ENCODE measurements at regions not wholly inside any gene's neighbourhood (a gene's known extent, or its start where the extent isn't known, plus 50 kb on each side); places are given as distances from the start of the nearest gene placed in this dataset.

DNA sequence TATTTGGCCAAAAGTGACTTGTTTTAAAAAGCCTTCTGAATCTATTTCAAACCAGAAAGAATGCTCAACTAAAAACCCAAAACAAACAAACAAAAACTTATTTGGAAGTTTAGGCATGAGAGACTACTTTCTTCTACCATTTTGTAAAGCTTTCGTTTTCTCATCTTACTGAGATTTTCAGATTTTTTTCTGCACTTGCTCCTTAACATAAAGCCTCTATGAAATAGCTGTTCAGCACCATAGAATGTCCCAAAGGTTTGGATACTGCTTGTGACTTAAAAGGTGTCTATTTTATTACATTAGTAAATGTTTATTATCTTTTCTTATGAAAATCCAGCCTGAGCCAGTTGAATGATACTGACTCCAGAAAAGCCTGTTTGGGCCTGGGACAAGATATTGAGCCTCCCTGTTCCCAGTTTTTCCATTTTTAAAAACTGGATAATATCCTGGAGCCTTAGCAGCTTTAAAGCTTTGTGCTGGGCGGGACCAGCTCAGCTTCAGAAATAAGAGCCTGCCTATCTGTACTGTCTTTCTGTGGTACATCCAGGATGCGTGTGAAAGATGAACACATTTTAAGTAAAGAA lies 292.6 kb downstream of the ZSWIM6 start:
- TF ChIP-seq, protein P1, sequence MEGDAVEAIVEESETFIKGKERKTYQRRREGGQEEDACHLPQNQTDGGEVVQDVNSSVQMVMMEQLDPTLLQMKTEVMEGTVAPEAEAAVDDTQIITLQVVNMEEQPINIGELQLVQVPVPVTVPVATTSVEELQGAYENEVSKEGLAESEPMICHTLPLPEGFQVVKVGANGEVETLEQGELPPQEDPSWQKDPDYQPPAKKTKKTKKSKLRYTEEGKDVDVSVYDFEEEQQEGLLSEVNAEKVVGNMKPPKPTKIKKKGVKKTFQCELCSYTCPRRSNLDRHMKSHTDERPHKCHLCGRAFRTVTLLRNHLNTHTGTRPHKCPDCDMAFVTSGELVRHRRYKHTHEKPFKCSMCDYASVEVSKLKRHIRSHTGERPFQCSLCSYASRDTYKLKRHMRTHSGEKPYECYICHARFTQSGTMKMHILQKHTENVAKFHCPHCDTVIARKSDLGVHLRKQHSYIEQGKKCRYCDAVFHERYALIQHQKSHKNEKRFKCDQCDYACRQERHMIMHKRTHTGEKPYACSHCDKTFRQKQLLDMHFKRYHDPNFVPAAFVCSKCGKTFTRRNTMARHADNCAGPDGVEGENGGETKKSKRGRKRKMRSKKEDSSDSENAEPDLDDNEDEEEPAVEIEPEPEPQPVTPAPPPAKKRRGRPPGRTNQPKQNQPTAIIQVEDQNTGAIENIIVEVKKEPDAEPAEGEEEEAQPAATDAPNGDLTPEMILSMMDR (IDR thresholded peaks at IDR 0.05; ENCODE audit: insufficient read depth, low read length, missing control alignments), result no peak
- POLR2A ChIA-PET, result no interaction called here
- CTCF ChIA-PET, result interaction anchor here (0.8 to 1.8 kb wide), 5 partner anchors 14 to 122 kb away, joined by 3 to 4 read pairs (median 3); no protein-coding TSS in a partner anchor
- H3K4me3 ChIP-seq (ENCODE audit: low read depth, low read length), result no peak overlapping the region
- no peak for DNase-seq (ENCODE audit: low read depth, low spot score)

DNA sequence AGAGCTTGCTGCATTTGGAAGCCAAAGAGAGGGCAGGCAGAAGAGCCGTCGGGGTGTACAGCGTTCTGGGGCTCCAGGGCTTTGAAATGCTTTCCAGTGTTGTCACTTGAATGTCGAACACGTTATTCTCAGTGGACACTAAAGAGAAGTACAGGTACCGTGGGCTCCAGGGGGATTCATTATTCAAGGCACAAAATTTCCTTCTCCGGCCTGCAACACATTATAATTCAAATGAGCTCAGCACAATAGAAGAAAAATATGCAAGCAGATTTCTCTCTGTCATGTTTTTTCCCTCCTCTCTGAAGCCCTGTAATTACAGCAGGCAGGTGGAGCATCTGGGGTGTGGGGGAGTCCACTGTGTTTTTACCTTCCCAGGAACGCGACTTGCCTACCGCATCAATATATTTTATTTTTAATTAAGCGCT lies 293.1 kb downstream of the ZSWIM6 start:
- ChIA-PET CTCF (interaction anchor here (0.8 to 1.8 kb wide), 5 partner anchors 15 to 122 kb away, joined by 3 to 4 read pairs (median 3); no protein-coding TSS in a partner anchor), POLR2A (interaction anchor here (1.5 kb wide), 1 partner anchor 158 kb away, joined by 4 read pairs; no protein-coding TSS in a partner anchor)
- peak overlapping the region; percentile 46 for H3K4me3 ChIP-seq (ENCODE audit: low read depth, low read length)
- no peak for DNase-seq (ENCODE audit: low read depth, low spot score)
- TF ChIP-seq, protein P1 (IDR thresholded peaks at IDR 0.05; ENCODE audit: insufficient read depth, low read length, missing control alignments), result no peak

DNA sequence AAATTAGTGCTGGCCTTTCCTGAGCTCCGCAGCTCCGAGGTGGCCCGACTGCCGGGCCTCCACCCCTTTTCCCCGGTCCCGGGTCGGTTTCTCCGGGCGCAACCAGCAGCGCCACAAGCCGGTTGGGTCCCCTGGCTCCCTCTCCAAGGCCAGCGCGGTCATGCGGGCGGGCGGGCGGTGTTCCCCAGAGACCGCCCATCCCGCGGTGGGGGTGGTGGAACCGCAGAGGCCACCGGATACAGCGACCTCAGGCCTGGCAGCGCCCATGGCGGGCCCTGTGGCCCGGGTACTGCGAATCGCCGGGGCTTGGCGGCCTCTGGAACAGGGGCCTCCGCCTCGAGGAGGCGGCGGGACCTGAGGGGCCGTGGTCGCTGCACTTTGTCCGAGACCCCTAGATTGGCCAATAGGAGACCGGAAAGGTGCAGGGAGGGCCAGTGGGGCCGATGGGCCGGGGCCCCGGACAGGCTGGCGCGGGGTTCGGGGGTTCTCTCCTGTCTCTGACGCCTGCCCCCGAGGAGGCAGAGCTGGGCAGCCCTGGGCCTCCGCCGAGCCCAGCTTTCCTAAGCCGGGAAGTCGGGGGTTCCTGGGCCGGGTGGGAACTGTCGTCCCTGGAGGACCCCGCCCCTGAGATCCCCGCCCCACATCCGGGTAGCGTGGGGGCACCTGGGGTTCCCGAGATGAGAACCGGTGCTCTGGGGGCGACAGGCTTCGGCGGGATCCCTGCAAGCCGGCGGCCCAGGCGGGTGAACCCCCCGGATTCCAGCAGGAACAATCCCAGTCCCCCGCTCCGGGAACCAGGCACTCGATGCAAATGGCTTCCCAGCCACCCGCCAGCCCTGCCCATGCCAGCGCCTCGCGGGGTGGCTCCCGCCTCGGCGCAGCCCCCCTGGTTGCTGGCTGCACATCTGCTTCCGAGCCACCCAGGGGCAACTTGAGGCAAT lies 293.9 kb downstream of the ZSWIM6 start:
- H3K4me3 ChIP-seq (ENCODE audit: low read depth, low read length), result peak overlapping the region; percentile 46
- DNase-seq (ENCODE audit: low read depth, low spot score), result no peak
- CTCF ChIA-PET, result interaction anchor here (1.3 to 1.8 kb wide), 2 partner anchors 16 to 78 kb away, joined by 3 to 4 read pairs; no protein-coding TSS in a partner anchor
- TF ChIP-seq, protein P1 (IDR thresholded peaks at IDR 0.05; ENCODE audit: insufficient read depth, low read length, missing control alignments), result no peak
- POLR2A ChIA-PET, result interaction anchor here (1.5 kb wide), 1 partner anchor 158 kb away, joined by 4 read pairs; no protein-coding TSS in a partner anchor

DNA sequence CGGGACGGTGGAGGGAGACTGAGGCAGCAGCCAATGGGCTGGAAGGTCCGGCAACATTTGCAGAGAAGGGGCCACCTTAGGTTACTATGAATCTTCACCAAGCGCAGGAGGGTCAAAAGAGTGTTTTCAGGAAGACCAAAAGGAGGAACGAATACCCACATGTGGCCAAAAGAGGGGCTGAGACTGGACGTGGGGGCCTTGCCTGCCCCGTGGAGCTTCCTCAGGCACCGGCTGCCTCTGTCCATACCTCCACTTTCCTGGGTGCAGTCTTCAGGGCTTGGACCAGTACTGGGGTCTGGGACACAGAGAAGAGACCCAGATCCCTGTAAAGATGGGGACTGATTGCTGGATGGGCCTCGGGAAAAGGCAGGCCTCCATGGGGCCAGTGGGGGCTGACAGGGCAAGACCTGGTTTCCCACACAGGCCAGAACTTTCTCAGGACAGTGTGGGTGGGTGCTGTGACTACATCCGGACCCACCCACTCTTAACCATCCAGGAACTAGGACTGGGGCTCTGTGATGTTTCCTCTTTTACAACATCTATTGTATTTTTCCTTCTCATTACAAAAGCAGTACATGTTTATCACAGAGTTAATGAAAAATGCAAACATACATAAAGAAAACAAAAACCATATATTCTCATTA lies 294.7 kb downstream of the ZSWIM6 start:
- ChIA-PET CTCF (no interaction called here), POLR2A (interaction anchor here (1.5 kb wide), 1 partner anchor 159 kb away, joined by 4 read pairs; no protein-coding TSS in a partner anchor)
- DNase-seq (ENCODE audit: low read depth, low spot score), result no peak
- H3K4me3 ChIP-seq (ENCODE audit: low read depth, low read length), result no peak overlapping the region
- TF ChIP-seq, protein P1 (IDR thresholded peaks at IDR 0.05; ENCODE audit: insufficient read depth, low read length, missing control alignments), result no peak

DNA sequence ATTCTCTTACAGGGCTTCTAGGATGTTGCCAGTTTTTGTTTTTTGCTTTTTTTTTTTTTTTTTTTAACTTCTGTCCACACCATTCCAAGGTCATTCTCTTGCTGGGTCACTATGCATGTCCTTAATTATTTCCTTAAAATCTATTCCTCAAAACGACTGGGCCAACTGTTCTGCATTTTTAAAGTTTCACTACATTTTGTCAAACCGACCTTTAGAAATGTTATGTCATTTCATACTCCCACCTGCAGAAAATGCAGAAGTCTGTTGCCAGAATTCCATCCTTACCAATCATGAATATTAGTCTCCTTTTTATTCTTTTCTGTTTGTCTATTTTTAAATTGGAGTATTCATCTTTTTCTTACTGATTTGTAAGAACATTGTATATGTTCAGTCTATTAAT lies 295.5 kb downstream of the ZSWIM6 start:
- POLR2A ChIA-PET, result no interaction called here
- no peak for DNase-seq (ENCODE audit: low read depth, low spot score)
- CTCF ChIA-PET, result no interaction called here
- no peak overlapping the region for H3K4me3 ChIP-seq (ENCODE audit: low read depth, low read length)
- TF ChIP-seq, protein P1 (IDR thresholded peaks at IDR 0.05; ENCODE audit: insufficient read depth, low read length, missing control alignments), result no peak
